Immature natural killer cell (primary cell): ENCODE measurements at regions not wholly inside any gene's neighbourhood (a gene's known extent, or its start where the extent isn't known, plus 50 kb on each side); places are given as distances from the start of the nearest gene placed in this dataset.

ENCODE experiments used
- DNase-seq, 3 donors: peaks; one replicate each; pipeline ENCODE4 v3.0.0; 2022; ENCODE audit warnings: mixed read lengths in 1 of 3
- H3K27ac Mint-ChIP-seq, 6 donors: one replicate each; pipeline ENCODE4 v1.8.0; 2020; ENCODE audit warnings: mixed read lengths in 6 of 6, mild to moderate bottlenecking in 5 of 6, inconsistent platforms in 4 of 6, moderate library complexity in 3 of 6
- H3K27me3 Mint-ChIP-seq, 3 donors: one replicate each; pipeline ENCODE4 v1.8.0; 2020 to 2021; ENCODE audit warnings: low read depth in 3 of 3, mild to moderate bottlenecking in 3 of 3, mixed read lengths in 3 of 3, moderate library complexity in 3 of 3, inconsistent platforms in 1 of 3
- H3K36me3 Mint-ChIP-seq, 3 donors: one replicate each; pipeline ENCODE4 v1.8.0; 2020; ENCODE audit warnings: mixed read lengths in 3 of 3, inconsistent platforms in 2 of 3, mild to moderate bottlenecking in 2 of 3
- H3K4me1 Mint-ChIP-seq, 2 donors: one replicate each; pipeline ENCODE4 v1.8.0; 2020; ENCODE audit warnings: inconsistent platforms in 2 of 2, mild to moderate bottlenecking in 2 of 2, mixed read lengths in 2 of 2, moderate library complexity in 1 of 2
- H3K4me3 Mint-ChIP-seq, 5 donors: one replicate each; pipeline ENCODE4 v1.8.0; 2020; ENCODE audit warnings: mild to moderate bottlenecking in 5 of 5, mixed read lengths in 5 of 5, inconsistent platforms in 3 of 5, moderate library complexity in 3 of 5
- H3K9me3 Mint-ChIP-seq, 6 donors: one replicate each; pipeline ENCODE4 v1.8.0; 2020; ENCODE audit warnings: mild to moderate bottlenecking in 6 of 6, mixed read lengths in 6 of 6, inconsistent platforms in 4 of 6, moderate library complexity in 3 of 6

DNA sequence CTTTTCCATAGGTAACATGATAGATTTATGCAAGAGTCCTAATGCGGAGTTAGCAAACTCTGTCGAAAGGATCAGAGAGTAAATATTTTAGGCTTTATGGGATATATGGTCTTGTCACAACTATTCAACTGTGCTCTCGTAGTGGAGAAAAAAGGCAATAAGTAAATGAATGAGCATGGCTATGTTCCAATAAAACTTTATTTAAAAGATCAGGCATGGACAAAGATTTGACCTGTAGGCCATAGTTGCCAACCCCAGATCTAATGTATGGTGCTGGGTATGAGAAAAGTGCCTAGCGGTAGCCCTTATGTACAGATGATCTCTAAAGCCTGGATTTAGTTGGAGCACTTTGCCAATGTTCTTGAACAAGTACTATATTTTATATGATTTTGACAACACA, 498.8 kb upstream of the C1orf87 start:
- Mint-ChIP-seq H3K27ac (no peak overlapping the region), H3K36me3 (peaks cover 0 to 3% (median 0%) of the 10 kb centered on the region in 3 donors), H3K27me3 (no peaks in the 10 kb centered on the region), H3K9me3 (peaks cover 0 to 7% (median under 1%) of the 10 kb centered on the region in 6 donors), H3K4me1 (no peaks in the 10 kb centered on the region), H3K4me3 (no peak overlapping the region)
- no peak for DNase-seq

GRCh38 chr1:60571811-60572210, 498.2 kb upstream of the C1orf87 start:
- Mint-ChIP-seq H3K27me3 (no peaks in the 10 kb centered on the region), H3K36me3 (peaks cover 0 to 3% (median 0%) of the 10 kb centered on the region in 3 donors), H3K4me3 (no peak overlapping the region), H3K27ac (no peak overlapping the region), H3K4me1 (no peaks in the 10 kb centered on the region), H3K9me3 (peaks cover 0 to 7% (median under 1%) of the 10 kb centered on the region in 6 donors)
- DNase-seq, result no peak

GRCh38 chr1:60569189-60569588, 495.6 kb upstream of the C1orf87 start:
- H3K9me3 Mint-ChIP-seq, result peaks cover 0 to 6% (median under 1%) of the 10 kb centered on the region in 6 donors
- H3K36me3 Mint-ChIP-seq, result peaks cover 0 to 3% (median 0%) of the 10 kb centered on the region in 3 donors
- H3K4me3 Mint-ChIP-seq, result no peak overlapping the region
- no peak for DNase-seq
- no peaks in the 10 kb centered on the region for H3K4me1 Mint-ChIP-seq
- no peak overlapping the region for H3K27ac Mint-ChIP-seq
- H3K27me3 Mint-ChIP-seq, result peaks cover 0 to 2% (median 0%) of the 10 kb centered on the region in 3 donors

DNA sequence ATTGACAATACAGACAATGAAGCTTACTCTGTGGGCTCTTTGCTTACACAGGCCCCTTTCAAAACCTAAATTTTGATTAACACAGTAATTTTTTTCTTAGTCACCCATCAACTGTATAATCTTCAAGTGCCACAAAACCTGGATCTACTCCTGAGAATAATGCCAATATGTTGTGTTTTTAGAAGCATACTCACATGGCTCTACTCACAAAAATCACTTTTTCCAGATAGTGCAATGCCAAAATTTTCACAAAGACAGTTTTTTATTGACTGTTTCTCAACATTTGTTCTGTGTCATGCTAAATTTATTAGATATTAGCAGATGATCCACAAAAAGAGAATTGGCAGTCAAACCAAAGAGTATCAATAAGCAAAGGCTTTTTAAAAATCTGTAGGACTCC, 493.7 kb upstream of the C1orf87 start:
- no peak overlapping the region for H3K27ac Mint-ChIP-seq
- no peaks in the 10 kb centered on the region for H3K4me1 Mint-ChIP-seq
- H3K36me3 Mint-ChIP-seq, result peaks cover 0 to 3% (median 0%) of the 10 kb centered on the region in 3 donors
- H3K9me3 Mint-ChIP-seq, result peaks cover 0 to 6% (median under 1%) of the 10 kb centered on the region in 6 donors
- H3K4me3 Mint-ChIP-seq, result no peak overlapping the region
- peaks cover 0 to 2% (median 0%) of the 10 kb centered on the region in 3 donors for H3K27me3 Mint-ChIP-seq
- DNase-seq, result no peak

- H3K27me3 Mint-ChIP-seq, result peaks cover 0 to 2% (median 0%) of the 10 kb centered on the region in 3 donors
- H3K27ac Mint-ChIP-seq, result no peak overlapping the region
- H3K4me1 Mint-ChIP-seq, result no peaks in the 10 kb centered on the region
- peaks cover 0 to 6% (median under 1%) of the 10 kb centered on the region in 6 donors for H3K9me3 Mint-ChIP-seq
- DNase-seq, result no peak
- H3K4me3 Mint-ChIP-seq, result no peak overlapping the region
- H3K36me3 Mint-ChIP-seq, result peaks cover 0 to 3% (median 0%) of the 10 kb centered on the region in 3 donors
These were observed 491.6 kb upstream of the C1orf87 start for GRCh38 chr1:60564916-60565750.

- Mint-ChIP-seq H3K4me3 (no peak overlapping the region), H3K36me3 (peaks cover 0 to 3% (median 0%) of the 10 kb centered on the region in 3 donors), H3K27ac (no peak overlapping the region), H3K27me3 (peaks cover 0 to 2% (median 0%) of the 10 kb centered on the region in 3 donors), H3K4me1 (no peaks in the 10 kb centered on the region), H3K9me3 (peaks cover 0 to 5% (median 0%) of the 10 kb centered on the region in 6 donors)
- DNase-seq, result no peak
These were observed 490.4 kb upstream of the C1orf87 start for GRCh38 chr1:60563777-60564535.

GRCh38 chr1:60562740-60563139, 489.2 kb upstream of the C1orf87 start:
- H3K36me3 Mint-ChIP-seq, result no peaks in the 10 kb centered on the region
- H3K9me3 Mint-ChIP-seq, result peaks cover 0 to 5% (median 0%) of the 10 kb centered on the region in 6 donors
- H3K27me3 Mint-ChIP-seq, result peaks cover 0 to 2% (median 0%) of the 10 kb centered on the region in 3 donors
- no peak for DNase-seq
- no peaks in the 10 kb centered on the region for H3K4me1 Mint-ChIP-seq
- H3K27ac Mint-ChIP-seq, result no peak overlapping the region
- no peak overlapping the region for H3K4me3 Mint-ChIP-seq

GRCh38 chr1:60560701-60561100, 487.1 kb upstream of the C1orf87 start:
- peaks cover 0 to 5% (median 1%) of the 10 kb centered on the region in 6 donors for H3K9me3 Mint-ChIP-seq
- H3K4me3 Mint-ChIP-seq, result no peak overlapping the region
- H3K27ac Mint-ChIP-seq, result no peak overlapping the region
- no peaks in the 10 kb centered on the region for H3K36me3 Mint-ChIP-seq
- H3K4me1 Mint-ChIP-seq, result no peaks in the 10 kb centered on the region
- no peak for DNase-seq
- H3K27me3 Mint-ChIP-seq, result peaks cover 0 to 3% (median 0%) of the 10 kb centered on the region in 3 donors

- Mint-ChIP-seq H3K27me3 (peaks cover 0 to 3% (median 3%) of the 10 kb centered on the region in 3 donors), H3K4me3 (no peak overlapping the region), H3K27ac (no peak overlapping the region), H3K9me3 (peaks cover 0 to 5% (median 1%) of the 10 kb centered on the region in 6 donors), H3K4me1 (no peaks in the 10 kb centered on the region), H3K36me3 (no peaks in the 10 kb centered on the region)
- no peak for DNase-seq
These were observed 484.7 kb upstream of the C1orf87 start for GRCh38 chr1:60558236-60558635.

DNA sequence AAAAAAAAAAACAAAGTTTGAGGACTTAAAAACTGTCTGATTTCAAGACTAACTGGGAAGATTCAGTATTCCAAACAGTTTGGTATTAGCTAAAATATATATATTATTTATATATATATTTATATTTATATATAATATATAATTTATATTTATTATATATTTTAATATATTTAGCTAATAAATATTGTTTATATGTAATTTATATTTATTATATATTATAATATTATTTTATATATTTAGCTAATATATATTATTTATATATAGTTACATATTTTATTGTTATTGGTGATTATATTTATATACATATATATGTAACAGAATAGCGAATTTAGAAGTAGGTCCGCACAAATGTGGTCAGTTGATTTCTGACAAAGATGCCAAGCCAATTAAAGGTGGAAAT, 480.2 kb upstream of the C1orf87 start:
- Mint-ChIP-seq H3K4me1 (no peaks in the 10 kb centered on the region), H3K4me3 (no peak overlapping the region), H3K36me3 (no peaks in the 10 kb centered on the region), H3K27ac (no peak overlapping the region), H3K27me3 (peaks cover 0 to 3% (median 3%) of the 10 kb centered on the region in 3 donors), H3K9me3 (peaks cover 0 to 7% (median 0%) of the 10 kb centered on the region in 6 donors)
- DNase-seq, result no peak

DNA sequence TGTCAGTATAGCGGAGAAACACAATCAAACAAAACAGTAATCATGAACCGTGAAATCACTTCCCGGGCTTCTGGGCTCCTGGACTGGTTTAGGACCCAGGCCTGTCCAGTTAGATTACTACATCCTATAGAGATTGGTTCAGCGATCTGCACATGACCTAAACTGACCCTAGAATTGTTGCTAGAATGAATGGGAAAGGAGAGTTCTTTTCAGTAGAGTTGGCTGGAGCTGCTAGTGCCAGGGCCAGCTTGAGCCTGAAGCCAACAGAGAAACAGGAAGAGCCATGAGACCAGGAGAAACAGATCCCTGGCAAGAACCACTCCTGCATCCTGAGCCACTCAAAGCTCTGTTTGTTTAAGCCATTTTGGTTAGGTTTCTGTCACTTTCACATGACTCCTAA, 474.3 kb upstream of the C1orf87 start:
- peaks cover 0 to 9% (median 0%) of the 10 kb centered on the region in 6 donors for H3K9me3 Mint-ChIP-seq
- no peak for DNase-seq
- H3K4me1 Mint-ChIP-seq, result no peaks in the 10 kb centered on the region
- H3K27ac Mint-ChIP-seq, result no peak overlapping the region
- no peak overlapping the region for H3K4me3 Mint-ChIP-seq
- H3K27me3 Mint-ChIP-seq, result no peaks in the 10 kb centered on the region
- H3K36me3 Mint-ChIP-seq, result no peaks in the 10 kb centered on the region

DNA sequence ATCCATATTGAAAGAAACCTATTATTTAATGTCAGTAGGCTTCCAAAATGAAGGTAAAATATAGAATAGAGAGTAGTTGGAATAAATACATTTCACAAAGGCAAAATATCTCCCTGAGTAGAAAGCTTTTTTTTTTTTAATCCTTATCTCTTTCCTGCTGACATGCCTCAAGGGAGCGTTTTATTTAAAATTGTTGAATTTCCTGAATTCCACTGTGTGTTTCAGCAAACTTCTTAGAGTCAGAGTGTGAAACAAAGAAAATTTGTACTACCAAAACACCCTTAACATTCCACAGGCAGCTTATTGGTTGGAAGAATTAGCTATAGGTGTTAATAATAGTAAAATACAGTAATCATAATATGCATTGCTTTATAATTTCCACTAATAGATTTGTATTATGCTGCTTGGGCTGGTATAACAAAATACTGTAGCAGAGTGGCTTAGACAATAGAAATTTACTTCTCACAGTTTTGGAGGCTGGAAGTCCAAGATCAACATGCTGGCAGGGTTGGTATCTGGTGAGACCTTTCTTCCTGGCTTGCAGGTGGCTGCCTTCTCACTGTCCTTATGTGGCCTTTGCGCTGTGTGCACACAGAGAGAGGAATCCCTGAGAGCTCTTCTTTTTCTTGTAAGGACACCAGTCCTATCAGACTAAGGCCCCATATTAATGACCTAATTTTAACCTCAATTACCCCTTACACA, 468.4 kb upstream of the C1orf87 start:
- no peak overlapping the region for H3K4me3 Mint-ChIP-seq
- no peaks in the 10 kb centered on the region for H3K27me3 Mint-ChIP-seq
- no peaks in the 10 kb centered on the region for H3K4me1 Mint-ChIP-seq
- no peak overlapping the region for H3K27ac Mint-ChIP-seq
- H3K36me3 Mint-ChIP-seq, result no peaks in the 10 kb centered on the region
- DNase-seq, result no peak
- H3K9me3 Mint-ChIP-seq, result peaks cover 0 to 13% (median 3%) of the 10 kb centered on the region in 6 donors

DNA sequence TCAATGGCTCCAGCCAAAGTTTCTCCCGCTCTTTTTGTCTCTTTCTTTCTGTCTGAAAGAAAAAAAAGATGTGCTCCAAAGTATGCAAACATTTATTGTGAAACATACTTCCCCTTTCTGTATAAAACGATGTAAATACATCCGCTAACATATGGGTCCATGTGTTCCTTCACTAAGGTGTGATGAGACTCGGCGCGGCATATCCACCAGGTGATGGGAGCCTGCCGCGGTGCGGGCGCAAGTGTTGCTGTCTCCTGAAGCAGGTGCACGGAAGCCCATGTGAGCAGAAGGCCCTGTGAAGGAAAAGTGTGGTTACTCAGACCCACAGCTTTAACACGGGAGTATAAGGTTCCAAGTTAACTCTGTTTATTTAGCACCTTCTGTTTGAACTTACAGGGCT, 466.6 kb upstream of the C1orf87 start:
- no peak overlapping the region for H3K4me3 Mint-ChIP-seq
- DNase-seq, result no peak
- H3K27ac Mint-ChIP-seq, result no peak overlapping the region
- H3K4me1 Mint-ChIP-seq, result no peaks in the 10 kb centered on the region
- H3K36me3 Mint-ChIP-seq, result no peaks in the 10 kb centered on the region
- H3K9me3 Mint-ChIP-seq, result peaks cover 0 to 13% (median 3%) of the 10 kb centered on the region in 6 donors
- H3K27me3 Mint-ChIP-seq, result peaks cover 0 to 1% (median 0%) of the 10 kb centered on the region in 3 donors
